GM12892 (cell line): ENCODE measurements at regions not wholly inside any gene's neighbourhood (a gene's known extent, or its start where the extent isn't known, plus 50 kb on each side); places are given as distances from the start of the nearest gene placed in this dataset.

Source experiments
- DNase-seq: peaks from one replicate; pipeline ENCODE4 v3.0.0; 2011; ENCODE audit not compliant: insufficient read length
- FAIRE-seq: peaks from 2 replicates; lab custom pipeline; 2011; peaks lifted over from hg19 to GRCh38; lab: Jason Lieb, UNC
- POLR2A ChIP-seq: IDR thresholded peaks from 2 replicates; pipeline ENCODE4 v1.6.1; 2011; ENCODE audit warnings: low read depth, low read length, control low read depth
- POLR2AphosphoS5 ChIP-seq: IDR thresholded peaks from 2 replicates; pipeline ENCODE4 v1.6.1; 2011; ENCODE audit warnings: low read depth, low read length, control low read depth
- TAF1 ChIP-seq: IDR thresholded peaks from 2 replicates; pipeline ENCODE4 v1.6.1; 2011; ENCODE audit warnings: low read depth, mild to moderate bottlenecking, control low read depth, low read length, borderline replicate concordance

GRCh38 chr1:173112129-173112528 is 61.4 kb upstream of the TNFSF18 start:
- DNase-seq, result no peak
- FAIRE-seq, result no peak
- TF ChIP-seq POLR2A (no peak), TAF1 (no peak), POLR2AphosphoS5 (no peak)

GRCh38 chr1:173107696-173108095 is 57.0 kb upstream of the TNFSF18 start:
- FAIRE-seq (no peak), DNase-seq (no peak)
- TF ChIP-seq POLR2AphosphoS5 (no peak), TAF1 (no peak), POLR2A (no peak)

GRCh38 chr1:173103006-173103405 is 52.3 kb upstream of the TNFSF18 start:
- DNase-seq, result no peak
- no peak for TF ChIP-seq TAF1
- no peak for TF ChIP-seq POLR2AphosphoS5
- no peak for TF ChIP-seq POLR2A
- no peak for FAIRE-seq

- DNase-seq, result no peak
- FAIRE-seq, result no peak
- TF ChIP-seq POLR2AphosphoS5 (no peak), POLR2A (no peak), TAF1 (no peak)
Observed at GRCh38 chr1:173101589-173101988, 50.8 kb upstream of the TNFSF18 start.

- no peak for TF ChIP-seq TAF1
- TF ChIP-seq POLR2AphosphoS5, result no peak
- no peak for TF ChIP-seq POLR2A
- no peak for DNase-seq
- no peak for FAIRE-seq
Observed at GRCh38 chr1:173100476-173101107, 49.9 kb upstream of the TNFSF18 start.
